ENCODE measurements at regions not wholly inside any gene's neighbourhood (a gene's known extent, or its start where the extent isn't known, plus 50 kb on each side); places are given as distances from the start of the nearest gene placed in this dataset.

GRCh38 chr17:21511363-21512195 lies 135.4 kb downstream of the KCNJ12 start (continued):
- peak; percentile 78 for TF ChIP-seq ZNF335 (tag by site-specific recombination; conservative IDR thresholded peaks at IDR 0.05)
- TF ChIP-seq ZNF560 (tag by site-specific recombination; IDR thresholded peaks at IDR 0.05; ENCODE audit: borderline replicate concordance): no peak
- TF ChIP-seq PRDM1 (tag by site-specific recombination; IDR thresholded peaks at IDR 0.05): peak; percentile 65
- no peak for TF ChIP-seq ZNF140 (tag by site-specific recombination; IDR thresholded peaks at IDR 0.05)
- no peak for TF ChIP-seq ZNF23 (tag by site-specific recombination; IDR thresholded peaks at IDR 0.05; ENCODE audit: borderline replicate concordance)
- no peak for TF ChIP-seq ZNF133 (tag by site-specific recombination; IDR thresholded peaks at IDR 0.05)
- no peak for TF ChIP-seq ZNF529 (tag by site-specific recombination; IDR thresholded peaks at IDR 0.05; ENCODE audit: insufficient replicate concordance)
- TF ChIP-seq SP2 (tag by site-specific recombination; IDR thresholded peaks at IDR 0.05): no peak; the same call in 1 of the 2 replicates
- TF ChIP-seq ZNF585B (tag by site-specific recombination; IDR thresholded peaks at IDR 0.05): no peak
- no peak for TF ChIP-seq ZNF544 (tag by site-specific recombination; IDR thresholded peaks at IDR 0.05)
- TF ChIP-seq, protein P1, sequence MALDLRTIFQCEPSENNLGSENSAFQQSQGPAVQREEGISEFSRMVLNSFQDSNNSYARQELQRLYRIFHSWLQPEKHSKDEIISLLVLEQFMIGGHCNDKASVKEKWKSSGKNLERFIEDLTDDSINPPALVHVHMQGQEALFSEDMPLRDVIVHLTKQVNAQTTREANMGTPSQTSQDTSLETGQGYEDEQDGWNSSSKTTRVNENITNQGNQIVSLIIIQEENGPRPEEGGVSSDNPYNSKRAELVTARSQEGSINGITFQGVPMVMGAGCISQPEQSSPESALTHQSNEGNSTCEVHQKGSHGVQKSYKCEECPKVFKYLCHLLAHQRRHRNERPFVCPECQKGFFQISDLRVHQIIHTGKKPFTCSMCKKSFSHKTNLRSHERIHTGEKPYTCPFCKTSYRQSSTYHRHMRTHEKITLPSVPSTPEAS (tag by site-specific recombination; IDR thresholded peaks at IDR 0.05): no peak
- no peak for TF ChIP-seq ZNF776 (tag by site-specific recombination; IDR thresholded peaks at IDR 0.05; ENCODE audit: borderline replicate concordance)
- TF ChIP-seq FEZF1 (tag by site-specific recombination; IDR thresholded peaks at IDR 0.05): no peak
- TF ChIP-seq ZNF707 (tag by site-specific recombination; IDR thresholded peaks at IDR 0.05): no peak
- TF ChIP-seq, protein P2, sequence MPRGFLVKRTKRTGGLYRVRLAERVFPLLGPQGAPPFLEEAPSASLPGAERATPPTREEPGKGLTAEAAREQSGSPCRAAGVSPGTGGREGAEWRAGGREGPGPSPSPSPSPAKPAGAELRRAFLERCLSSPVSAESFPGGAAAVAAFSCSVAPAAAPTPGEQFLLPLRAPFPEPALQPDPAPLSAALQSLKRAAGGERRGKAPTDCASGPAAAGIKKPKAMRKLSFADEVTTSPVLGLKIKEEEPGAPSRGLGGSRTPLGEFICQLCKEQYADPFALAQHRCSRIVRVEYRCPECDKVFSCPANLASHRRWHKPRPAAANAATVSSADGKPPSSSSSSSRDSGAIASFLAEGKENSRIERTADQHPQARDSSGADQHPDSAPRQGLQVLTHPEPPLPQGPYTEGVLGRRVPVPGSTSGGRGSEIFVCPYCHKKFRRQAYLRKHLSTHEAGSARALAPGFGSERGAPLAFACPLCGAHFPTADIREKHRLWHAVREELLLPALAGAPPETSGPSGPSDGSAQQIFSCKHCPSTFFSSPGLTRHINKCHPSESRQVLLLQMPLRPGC (tag by site-specific recombination; IDR thresholded peaks at IDR 0.05): no peak
- TF ChIP-seq YY1 (tag by site-specific recombination; IDR thresholded peaks at IDR 0.05): peak; percentile 52; the same call in 1 of the 2 replicates
- no peak for TF ChIP-seq ZNF777 (tag by site-specific recombination; IDR thresholded peaks at IDR 0.05; ENCODE audit: borderline replicate concordance)
- TF ChIP-seq, protein P3, sequence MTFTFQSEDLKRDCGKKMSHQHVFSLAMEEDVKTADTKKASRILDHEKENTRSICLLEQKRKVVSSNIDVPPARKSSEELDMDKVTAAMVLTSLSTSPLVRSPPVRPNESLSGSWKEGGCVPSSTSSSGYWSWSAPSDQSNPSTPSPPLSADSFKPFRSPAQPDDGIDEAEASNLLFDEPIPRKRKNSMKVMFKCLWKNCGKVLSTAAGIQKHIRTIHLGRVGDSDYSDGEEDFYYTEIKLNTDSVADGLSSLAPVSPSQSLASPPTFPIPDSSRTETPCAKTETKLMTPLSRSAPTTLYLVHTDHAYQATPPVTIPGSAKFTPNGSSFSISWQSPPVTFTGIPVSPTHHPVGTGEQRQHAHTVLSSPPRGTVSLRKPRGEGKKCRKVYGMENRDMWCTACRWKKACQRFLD (tag by site-specific recombination; IDR thresholded peaks at IDR 0.05): no peak
- TF ChIP-seq, protein P4, sequence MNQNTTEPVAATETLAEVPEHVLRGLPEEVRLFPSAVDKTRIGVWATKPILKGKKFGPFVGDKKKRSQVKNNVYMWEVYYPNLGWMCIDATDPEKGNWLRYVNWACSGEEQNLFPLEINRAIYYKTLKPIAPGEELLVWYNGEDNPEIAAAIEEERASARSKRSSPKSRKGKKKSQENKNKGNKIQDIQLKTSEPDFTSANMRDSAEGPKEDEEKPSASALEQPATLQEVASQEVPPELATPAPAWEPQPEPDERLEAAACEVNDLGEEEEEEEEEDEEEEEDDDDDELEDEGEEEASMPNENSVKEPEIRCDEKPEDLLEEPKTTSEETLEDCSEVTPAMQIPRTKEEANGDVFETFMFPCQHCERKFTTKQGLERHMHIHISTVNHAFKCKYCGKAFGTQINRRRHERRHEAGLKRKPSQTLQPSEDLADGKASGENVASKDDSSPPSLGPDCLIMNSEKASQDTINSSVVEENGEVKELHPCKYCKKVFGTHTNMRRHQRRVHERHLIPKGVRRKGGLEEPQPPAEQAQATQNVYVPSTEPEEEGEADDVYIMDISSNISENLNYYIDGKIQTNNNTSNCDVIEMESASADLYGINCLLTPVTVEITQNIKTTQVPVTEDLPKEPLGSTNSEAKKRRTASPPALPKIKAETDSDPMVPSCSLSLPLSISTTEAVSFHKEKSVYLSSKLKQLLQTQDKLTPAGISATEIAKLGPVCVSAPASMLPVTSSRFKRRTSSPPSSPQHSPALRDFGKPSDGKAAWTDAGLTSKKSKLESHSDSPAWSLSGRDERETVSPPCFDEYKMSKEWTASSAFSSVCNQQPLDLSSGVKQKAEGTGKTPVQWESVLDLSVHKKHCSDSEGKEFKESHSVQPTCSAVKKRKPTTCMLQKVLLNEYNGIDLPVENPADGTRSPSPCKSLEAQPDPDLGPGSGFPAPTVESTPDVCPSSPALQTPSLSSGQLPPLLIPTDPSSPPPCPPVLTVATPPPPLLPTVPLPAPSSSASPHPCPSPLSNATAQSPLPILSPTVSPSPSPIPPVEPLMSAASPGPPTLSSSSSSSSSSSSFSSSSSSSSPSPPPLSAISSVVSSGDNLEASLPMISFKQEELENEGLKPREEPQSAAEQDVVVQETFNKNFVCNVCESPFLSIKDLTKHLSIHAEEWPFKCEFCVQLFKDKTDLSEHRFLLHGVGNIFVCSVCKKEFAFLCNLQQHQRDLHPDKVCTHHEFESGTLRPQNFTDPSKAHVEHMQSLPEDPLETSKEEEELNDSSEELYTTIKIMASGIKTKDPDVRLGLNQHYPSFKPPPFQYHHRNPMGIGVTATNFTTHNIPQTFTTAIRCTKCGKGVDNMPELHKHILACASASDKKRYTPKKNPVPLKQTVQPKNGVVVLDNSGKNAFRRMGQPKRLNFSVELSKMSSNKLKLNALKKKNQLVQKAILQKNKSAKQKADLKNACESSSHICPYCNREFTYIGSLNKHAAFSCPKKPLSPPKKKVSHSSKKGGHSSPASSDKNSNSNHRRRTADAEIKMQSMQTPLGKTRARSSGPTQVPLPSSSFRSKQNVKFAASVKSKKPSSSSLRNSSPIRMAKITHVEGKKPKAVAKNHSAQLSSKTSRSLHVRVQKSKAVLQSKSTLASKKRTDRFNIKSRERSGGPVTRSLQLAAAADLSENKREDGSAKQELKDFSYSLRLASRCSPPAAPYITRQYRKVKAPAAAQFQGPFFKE (tag by site-specific recombination; IDR thresholded peaks at IDR 0.05; ENCODE audit: borderline replicate concordance): no peak
- TF ChIP-seq PRDM4 (tag by site-specific recombination; IDR thresholded peaks at IDR 0.05): no peak
- TF ChIP-seq ZEB2 (tag by site-specific recombination; IDR thresholded peaks at IDR 0.05): 0 out of 2 replicates have a peak, but pooled peaks have one; percentile 53
- TF ChIP-seq EGR2 (tag by site-specific recombination; IDR thresholded peaks at IDR 0.05; ENCODE audit: low read depth): no peak
- TF ChIP-seq ZNF830 (tag by site-specific recombination; IDR thresholded peaks at IDR 0.05; ENCODE audit: low read depth): no peak
- TF ChIP-seq ZNF501 (tag by site-specific recombination; IDR thresholded peaks at IDR 0.05): peak; percentile 21; the same call in 1 of the 2 replicates
- no peak for TF ChIP-seq ZNF658 (tag by site-specific recombination; IDR thresholded peaks at IDR 0.05)
- TF ChIP-seq ZIC2 (tag by site-specific recombination; IDR thresholded peaks at IDR 0.05): peak; percentile 73
- TF ChIP-seq GLI4 (tag by site-specific recombination; IDR thresholded peaks at IDR 0.05): no peak

Measured in HEK293 (cell line).